ENCODE measurements at regions not wholly inside any gene's neighbourhood (a gene's known extent, or its start where the extent isn't known, plus 50 kb on each side); places are given as distances from the start of the nearest gene placed in this dataset.
"Not testable (repeated sequence)": the region's sequence is repeated elsewhere in the genome, so short reads cannot be mapped to it uniquely, and the experiment has no call there.

GRCh38 chr7:17440025-17440784 lies 141.8 kb downstream of the AHR start:
- TF ChIP-seq CTCF, POLR2AphosphoS5 (IDR thresholded peaks at IDR 0.05): not testable (repeated sequence)

All from breast epithelium (tissue), 3 donors.